Mesenchymal stem cell (in vitro differentiated cells and primary cell): ENCODE measurements at regions not wholly inside any gene's neighbourhood (a gene's known extent, or its start where the extent isn't known, plus 50 kb on each side); places are given as distances from the start of the nearest gene placed in this dataset.

ENCODE experiments used
- DNase-seq: peaks from one replicate; pipeline ENCODE4 v3.0.0-alpha.2; 2013
- H2AFZ ChIP-seq: one replicate; pipeline ENCODE4 v1.6.1; 2013; ENCODE audit warnings: low read depth, mild to moderate bottlenecking, control low read depth, inconsistent platforms, low read length, moderate library complexity
- H2AK5ac ChIP-seq: 2 replicates; pipeline ENCODE4 v1.6.1; 2013; ENCODE audit warnings: low read length, moderate library complexity, mild to moderate bottlenecking, inconsistent platforms; ENCODE audit not compliant: severe bottlenecking
- H2BK120ac ChIP-seq: one replicate; pipeline ENCODE4 v1.6.1; 2013; ENCODE audit warnings: low read depth, mild to moderate bottlenecking, inconsistent platforms, low read length, moderate library complexity
- H2BK12ac ChIP-seq, 2 experiments: one replicate each; pipeline ENCODE4 v1.6.1; 2013; ENCODE audit warnings: inconsistent platforms in 2 of 2, low read length in 2 of 2, mild to moderate bottlenecking in 2 of 2, moderate library complexity in 2 of 2, control low read depth in 1 of 2
- H2BK15ac ChIP-seq: one replicate; pipeline ENCODE4 v1.6.1; 2013; ENCODE audit warnings: mild to moderate bottlenecking, low read depth, inconsistent platforms; ENCODE audit not compliant: poor library complexity, severe bottlenecking
- H2BK5ac ChIP-seq: 2 replicates; pipeline ENCODE4 v1.6.1; 2013; ENCODE audit warnings: low read depth, mild to moderate bottlenecking, low read length, control low read depth, inconsistent platforms; ENCODE audit not compliant: poor library complexity, severe bottlenecking
- H3K14ac ChIP-seq, 2 experiments: one replicate each; pipeline ENCODE4 v1.6.1; 2013; ENCODE audit warnings: inconsistent platforms in 2 of 2, low read length in 2 of 2, control low read depth in 1 of 2, mild to moderate bottlenecking in 1 of 2, moderate library complexity in 1 of 2
- H3K18ac ChIP-seq, 2 experiments: one replicate each; pipeline ENCODE4 v1.6.1; 2013; ENCODE audit warnings: inconsistent platforms in 2 of 2, low read length in 2 of 2, control low read depth in 1 of 2, low read depth in 1 of 2, mild to moderate bottlenecking in 1 of 2
- H3K23ac ChIP-seq, 2 experiments: one replicate each; pipeline ENCODE4 v1.6.1; 2013; ENCODE audit warnings: inconsistent platforms in 2 of 2, low read length in 2 of 2, mild to moderate bottlenecking in 2 of 2, moderate library complexity in 2 of 2, control low read depth in 1 of 2
- H3K27ac ChIP-seq: 2 replicates; pipeline ENCODE4 v1.5.1; 2013; ENCODE audit warnings: mild to moderate bottlenecking, moderate library complexity, low read length, control low read depth, inconsistent platforms; ENCODE audit not compliant: poor library complexity, severe bottlenecking
- H3K27me3 ChIP-seq, 2 experiments: 2 replicates each; pipeline versions ENCODE4 v1.6.1 to v1.7.0; 2013; ENCODE audit warnings: low read length in 2 of 2, mild to moderate bottlenecking in 2 of 2, moderate library complexity in 2 of 2, control low read depth in 1 of 2, inconsistent platforms in 1 of 2; ENCODE audit not compliant: control insufficient read depth in 1 of 2, insufficient read depth in 1 of 2
- H3K36me3 ChIP-seq, 2 experiments: 2 replicates each; pipeline versions ENCODE4 v1.6.1 to v1.7.0; 2013; ENCODE audit warnings: low read length in 2 of 2, control low read depth in 1 of 2, inconsistent platforms in 1 of 2, low read depth in 1 of 2, mild to moderate bottlenecking in 1 of 2; ENCODE audit not compliant: insufficient read depth in 2 of 2, control insufficient read depth in 1 of 2
- H3K4ac ChIP-seq, 2 experiments: one replicate each; pipeline ENCODE4 v1.6.1; 2013; ENCODE audit warnings: inconsistent platforms in 2 of 2, low read length in 2 of 2, mild to moderate bottlenecking in 2 of 2, moderate library complexity in 2 of 2, control low read depth in 1 of 2, low read depth in 1 of 2
- H3K4me1 ChIP-seq: 2 replicates; pipeline ENCODE4 v1.6.1; 2013; ENCODE audit warnings: low read depth, low read length, control low read depth; ENCODE audit not compliant: control insufficient read depth, insufficient read depth
- H3K4me2 ChIP-seq: 2 replicates; pipeline ENCODE4 v1.6.1; 2013; ENCODE audit warnings: low read length, mild to moderate bottlenecking, inconsistent platforms; ENCODE audit not compliant: poor library complexity, severe bottlenecking
- H3K4me3 ChIP-seq, 2 experiments: 2 replicates each; pipeline versions ENCODE4 v1.5.1 to v1.7.0; 2013; ENCODE audit warnings: low read length in 2 of 2, mild to moderate bottlenecking in 2 of 2, control low read depth in 1 of 2, low read depth in 1 of 2; ENCODE audit not compliant: insufficient read depth in 1 of 2
- H3K79me1 ChIP-seq: replicated peaks from 2 replicates; pipeline ENCODE4 v1.6.1; 2013; ENCODE audit warnings: mild to moderate bottlenecking, control low read depth, low read length, inconsistent platforms; ENCODE audit not compliant: poor library complexity, severe bottlenecking
- H3K9ac ChIP-seq: 2 replicates; pipeline ENCODE4 v1.7.0; 2013; ENCODE audit warnings: mild to moderate bottlenecking, low read length, moderate library complexity
- H3K9me3 ChIP-seq: 2 replicates; pipeline ENCODE4 v1.7.0; 2013; ENCODE audit warnings: mild to moderate bottlenecking, low read length; ENCODE audit not compliant: control insufficient read depth
- H4K8ac ChIP-seq: one replicate; pipeline ENCODE4 v1.6.1; 2013; ENCODE audit warnings: inconsistent platforms, mild to moderate bottlenecking, low read length, moderate library complexity
- H4K91ac ChIP-seq: one replicate; pipeline ENCODE4 v1.6.1; 2013; ENCODE audit warnings: mild to moderate bottlenecking, low read length, inconsistent platforms
- WGBS: methylation state at CpG from one replicate; pipeline ENCODE4 v1.1.7; 2013; ENCODE audit warnings: mixed read lengths; 5-methylcytosine and 5-hydroxymethylcytosine counted together

DNA sequence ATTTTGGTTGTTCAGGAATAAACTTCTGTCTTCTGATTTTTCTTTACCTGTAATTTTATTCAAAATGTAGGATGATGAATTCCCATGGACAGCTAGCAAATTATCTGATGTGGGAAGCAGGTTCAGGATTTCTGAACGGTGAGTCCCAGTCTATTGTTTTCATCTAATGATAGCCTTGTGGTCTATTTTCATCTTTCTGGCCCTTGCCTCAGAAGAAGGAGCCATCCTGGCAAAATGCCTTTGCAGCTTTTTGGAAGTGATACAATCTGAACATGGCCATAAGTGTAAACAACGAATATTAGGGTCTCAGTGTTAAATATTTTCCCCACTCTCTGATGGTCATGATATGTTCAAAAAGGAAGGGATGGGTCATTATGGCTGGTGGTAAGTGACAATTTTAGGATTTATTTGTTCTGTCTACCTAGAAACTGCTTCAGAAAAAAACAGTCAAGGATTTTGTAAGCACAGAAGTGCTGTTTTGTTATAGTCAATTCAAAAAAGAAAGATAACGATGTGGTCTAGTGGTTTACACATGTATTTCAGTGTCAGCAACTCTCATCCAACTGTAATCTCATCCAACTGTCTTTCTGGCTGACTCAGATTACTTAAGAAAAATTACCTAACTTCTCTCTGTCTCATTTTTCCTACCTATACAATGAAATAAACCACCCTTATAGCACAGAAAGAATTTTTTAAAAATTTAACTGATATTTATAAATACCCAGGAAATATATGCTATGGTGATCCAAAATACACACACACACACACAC lies 272.6 kb upstream of the ERBB4 start:
- no peak overlapping the region for H3K4me3 ChIP-seq
- no peak overlapping the region for H2AK5ac ChIP-seq
- H3K9me3 ChIP-seq, result no peaks in the 10 kb centered on the region
- no peak overlapping the region for H4K91ac ChIP-seq
- no peak overlapping the region for H3K9ac ChIP-seq
- no peaks in the 10 kb centered on the region for H3K36me3 ChIP-seq
- H3K18ac ChIP-seq, result no peak overlapping the region
- H3K27me3 ChIP-seq, result no peaks in the 10 kb centered on the region
- no peak overlapping the region for H3K4ac ChIP-seq
- H2BK15ac ChIP-seq, result no peak overlapping the region
- H3K27ac ChIP-seq, result no peak overlapping the region
- H2AFZ ChIP-seq, result no peak overlapping the region
- H3K4me1 ChIP-seq, result no peaks in the 10 kb centered on the region
- H3K4me2 ChIP-seq, result no peak overlapping the region
- WGBS, result 78% methylated on average over 3 of the region's 3 CpGs
- DNase-seq, result peak; percentile 45
- no peaks in the 10 kb centered on the region for H3K79me1 ChIP-seq
- H3K14ac ChIP-seq, result no peak overlapping the region
- no peak overlapping the region for H2BK120ac ChIP-seq
- H2BK12ac ChIP-seq, result no peak overlapping the region
- no peak overlapping the region for H4K8ac ChIP-seq
- H3K23ac ChIP-seq, result no peak overlapping the region
- no peak overlapping the region for H2BK5ac ChIP-seq

DNA sequence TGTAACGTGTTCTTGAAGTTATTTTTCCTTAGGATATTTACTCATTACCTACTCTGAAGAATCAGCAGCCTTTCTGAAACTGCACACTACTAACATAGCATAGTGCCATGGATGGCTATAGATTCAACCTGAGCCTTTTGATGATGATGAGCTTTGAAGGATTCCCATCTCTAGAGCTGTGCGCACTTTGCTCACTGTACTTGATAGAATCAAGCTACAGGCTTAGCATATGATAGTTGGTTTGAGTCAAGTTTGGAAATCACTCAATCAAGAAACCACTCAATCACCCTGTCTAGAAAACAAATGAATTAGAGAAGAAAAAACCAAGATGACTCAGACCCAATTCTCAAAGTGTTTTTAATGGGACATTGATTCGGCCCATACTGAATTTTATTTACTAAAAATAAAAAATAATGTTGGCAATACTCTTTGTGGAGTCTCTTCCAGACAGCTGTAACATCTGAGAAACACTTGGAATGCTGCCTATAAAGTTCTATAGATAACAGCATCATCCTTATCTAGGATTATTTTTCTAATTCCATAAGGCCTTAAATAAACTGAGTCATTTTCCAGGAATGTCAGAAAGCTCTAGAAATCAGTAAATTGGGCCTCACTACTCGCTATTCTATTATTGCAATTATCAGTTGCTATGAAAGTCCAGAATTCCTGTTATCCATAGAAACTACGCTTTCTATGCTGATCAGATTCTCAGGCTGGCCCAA lies 259.0 kb upstream of the ERBB4 start:
- H3K27me3 ChIP-seq, result no peaks in the 10 kb centered on the region
- no peak overlapping the region for H2BK5ac ChIP-seq
- no peaks in the 10 kb centered on the region for H3K4me1 ChIP-seq
- no peak overlapping the region for H3K4me3 ChIP-seq
- H3K23ac ChIP-seq, result no peak overlapping the region
- H3K14ac ChIP-seq, result no peak overlapping the region
- H3K36me3 ChIP-seq, result no peaks in the 10 kb centered on the region
- H2BK15ac ChIP-seq, result no peak overlapping the region
- no peak overlapping the region for H3K9ac ChIP-seq
- DNase-seq, result no peak
- H2BK120ac ChIP-seq, result no peak overlapping the region
- no peak overlapping the region for H4K91ac ChIP-seq
- H3K4me2 ChIP-seq, result no peak overlapping the region
- no peak overlapping the region for H3K4ac ChIP-seq
- no peaks in the 10 kb centered on the region for H3K79me1 ChIP-seq
- H3K9me3 ChIP-seq, result no peaks in the 10 kb centered on the region
- H2AFZ ChIP-seq, result no peak overlapping the region
- no peak overlapping the region for H2AK5ac ChIP-seq
- H4K8ac ChIP-seq, result no peak overlapping the region
- H2BK12ac ChIP-seq, result no peak overlapping the region
- 97% methylated on average over 3 of the region's 5 CpGs for WGBS
- no peak overlapping the region for H3K18ac ChIP-seq
- H3K27ac ChIP-seq, result no peak overlapping the region

DNA sequence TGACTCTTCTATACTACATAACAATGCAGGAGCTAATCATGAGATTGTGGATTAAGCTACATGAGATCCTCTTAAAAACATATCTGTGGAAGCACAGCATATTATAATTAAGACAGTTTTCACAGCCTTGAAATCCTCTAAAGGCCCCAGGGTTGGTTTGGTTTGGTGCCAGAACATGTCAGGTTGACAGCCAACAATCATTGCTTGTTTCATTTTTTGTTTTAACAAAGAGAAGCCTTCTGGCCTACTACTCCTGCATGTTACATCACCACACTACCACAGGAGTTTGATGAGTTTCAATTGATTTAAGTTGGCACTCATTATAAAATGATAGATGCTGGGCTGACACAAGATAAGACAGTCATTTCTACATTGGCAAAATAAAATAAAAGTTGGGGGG lies 255.9 kb upstream of the ERBB4 start:
- H3K14ac ChIP-seq, result no peak overlapping the region
- no peak overlapping the region for H2BK5ac ChIP-seq
- no peak overlapping the region for H2AFZ ChIP-seq
- no peak overlapping the region for H3K27ac ChIP-seq
- H2BK120ac ChIP-seq, result no peak overlapping the region
- no peak overlapping the region for H3K23ac ChIP-seq
- H3K18ac ChIP-seq, result no peak overlapping the region
- no peak overlapping the region for H3K9ac ChIP-seq
- no peak overlapping the region for H2AK5ac ChIP-seq
- H2BK15ac ChIP-seq, result no peak overlapping the region
- no peaks in the 10 kb centered on the region for H3K4me1 ChIP-seq
- H3K9me3 ChIP-seq, result no peaks in the 10 kb centered on the region
- no peak overlapping the region for H4K8ac ChIP-seq
- H3K4me2 ChIP-seq, result no peak overlapping the region
- no peaks in the 10 kb centered on the region for H3K36me3 ChIP-seq
- H2BK12ac ChIP-seq, result no peak overlapping the region
- H3K79me1 ChIP-seq, result no peaks in the 10 kb centered on the region
- no peaks in the 10 kb centered on the region for H3K27me3 ChIP-seq
- no peak for DNase-seq
- H3K4me3 ChIP-seq, result no peak overlapping the region
- H3K4ac ChIP-seq, result no peak overlapping the region
- H4K91ac ChIP-seq, result no peak overlapping the region

DNA sequence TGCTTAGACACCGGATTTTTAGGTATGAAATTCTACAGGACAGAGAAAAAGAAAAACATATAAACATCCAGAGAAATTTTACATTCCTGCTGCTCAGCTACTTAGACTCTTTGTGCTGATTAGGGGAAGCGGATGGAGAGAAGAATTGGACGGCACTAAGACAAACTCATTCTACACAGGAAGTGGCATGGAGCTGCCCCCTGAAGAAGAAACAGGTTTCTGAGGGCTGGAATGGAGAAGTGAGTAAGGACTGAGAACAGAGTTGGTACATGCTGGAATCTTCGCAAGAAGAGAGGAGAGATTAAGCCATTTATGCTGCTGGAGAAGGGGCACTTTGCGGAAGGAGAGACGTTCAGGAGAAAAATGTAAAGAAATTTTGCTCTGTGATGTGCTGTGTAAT lies 253.0 kb upstream of the ERBB4 start:
- H3K4me1 ChIP-seq, result no peaks in the 10 kb centered on the region
- H3K4me3 ChIP-seq, result no peak overlapping the region
- no peaks in the 10 kb centered on the region for H3K36me3 ChIP-seq
- 90% methylated on average over 4 of the region's 6 CpGs for WGBS
- H3K14ac ChIP-seq, result no peak overlapping the region
- no peak overlapping the region for H2BK15ac ChIP-seq
- no peak overlapping the region for H2BK5ac ChIP-seq
- no peak overlapping the region for H3K4ac ChIP-seq
- no peak overlapping the region for H3K4me2 ChIP-seq
- no peaks in the 10 kb centered on the region for H3K9me3 ChIP-seq
- no peak overlapping the region for H3K27ac ChIP-seq
- H4K8ac ChIP-seq, result no peak overlapping the region
- no peak overlapping the region for H4K91ac ChIP-seq
- H3K27me3 ChIP-seq, result no peaks in the 10 kb centered on the region
- no peak overlapping the region for H2BK12ac ChIP-seq
- no peak for DNase-seq
- no peak overlapping the region for H3K23ac ChIP-seq
- no peak overlapping the region for H2AK5ac ChIP-seq
- no peak overlapping the region for H2BK120ac ChIP-seq
- H3K18ac ChIP-seq, result no peak overlapping the region
- H3K79me1 ChIP-seq, result no peaks in the 10 kb centered on the region
- H3K9ac ChIP-seq, result no peak overlapping the region
- no peak overlapping the region for H2AFZ ChIP-seq
